MCF 10A (cell line): ENCODE measurements at regions not wholly inside any gene's neighbourhood (a gene's known extent, or its start where the extent isn't known, plus 50 kb on each side); places are given as distances from the start of the nearest gene placed in this dataset.

Experiments used
- BruUV-seq: library from RNA; stranded (reverse); fragments of 400-500 nt; replicated peaks from 2 replicates; lab custom pipeline; 2021; lab: Mats Ljungman, UMichigan
- CTCF ChIA-PET: fragments of 300-600 bp; sonication (Branson Sonifier 250); formaldehyde crosslinking; extraction: SDS; loops from one replicate; lab custom pipeline; 2021; ENCODE audit warnings: antibody characterized with exemption, inconsistent platforms; lab: Yijun Ruan, JAX
- POLR2A ChIA-PET: fragments of 300-600, 350-650 bp; sonication (Branson Sonifier 250); formaldehyde crosslinking; extraction: SDS; loops from one replicate; lab custom pipeline; 2020; ENCODE audit warnings: antibody characterized with exemption, inconsistent platforms; lab: Yijun Ruan, JAX
- DNase-seq: peaks from one replicate; pipeline ENCODE4 v3.0.0-alpha.2; 2018; ENCODE audit not compliant: unreplicated experiment
- H3K27ac Mint-ChIP-seq: one replicate; pipeline ENCODE4 v1.8.0; 2022; ENCODE audit warnings: mild to moderate bottlenecking, low read depth, mixed read lengths; ENCODE audit not compliant: unreplicated experiment
- H3K27me3 Mint-ChIP-seq: one replicate; pipeline ENCODE4 v1.8.0; 2022; ENCODE audit warnings: mixed read lengths; ENCODE audit not compliant: insufficient read depth, unreplicated experiment
- H3K36me3 Mint-ChIP-seq: one replicate; pipeline ENCODE4 v1.8.0; 2022; ENCODE audit warnings: mild to moderate bottlenecking, moderate library complexity, mixed read lengths; ENCODE audit not compliant: insufficient read depth, unreplicated experiment
- H3K4me1 Mint-ChIP-seq: one replicate; pipeline ENCODE4 v1.8.0; 2022; ENCODE audit warnings: mixed read lengths; ENCODE audit not compliant: insufficient read depth, unreplicated experiment
- H3K4me3 Mint-ChIP-seq: one replicate; pipeline ENCODE4 v1.8.0; 2022; ENCODE audit warnings: mild to moderate bottlenecking, moderate library complexity, mixed read lengths; ENCODE audit not compliant: unreplicated experiment
- H3K9me3 Mint-ChIP-seq: one replicate; pipeline ENCODE4 v1.8.0; 2022; ENCODE audit warnings: mixed read lengths; ENCODE audit not compliant: unreplicated experiment
- CTCF ChIP-seq: fragments of 200-600 bp; IDR thresholded peaks from one replicate; pipeline ENCODE4 v1.8.0; 2022; ENCODE audit warnings: antibody characterized with exemption, mild to moderate bottlenecking; ENCODE audit not compliant: unreplicated experiment
- intact Hi-C: fragments of 100-400 bp; cut with micrococcal nuclease; formaldehyde crosslinking; loops from 2 replicates; pipeline ENCODE4 v1.14.1; 2022

DNA sequence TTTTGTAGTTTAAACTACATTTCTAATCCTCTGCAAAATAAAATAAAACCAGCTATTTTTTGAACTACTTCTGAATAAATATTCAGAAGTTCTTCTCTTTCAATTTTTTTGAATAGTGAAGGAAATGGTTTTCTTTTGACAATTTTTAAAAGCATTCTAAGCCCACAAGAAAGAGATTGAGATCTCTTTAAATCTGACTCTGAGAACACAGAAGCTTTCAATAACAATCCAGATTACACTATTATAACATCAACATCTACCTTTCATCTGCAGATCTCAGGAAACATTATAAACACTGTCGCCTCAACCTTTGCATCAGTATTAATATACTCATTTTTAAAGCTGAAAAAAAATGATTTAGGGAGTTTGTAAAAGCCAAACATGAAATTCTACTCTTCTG, 247.5 kb upstream of the PREP start:
- no TSS peak for BruUV-seq
- Mint-ChIP-seq H3K36me3 (no peaks in the 10 kb centered on the region), H3K27me3 (no peaks in the 10 kb centered on the region), H3K4me1 (peaks cover 7% of the 10 kb centered on the region), H3K9me3 (no peaks in the 10 kb centered on the region), H3K4me3 (no peak overlapping the region), H3K27ac (no peak overlapping the region)
- intact Hi-C loops: no loop called here
- DNase-seq: no peak
- ChIA-PET CTCF (no interaction called here), POLR2A (interaction anchor here (1.0 kb wide), 1 partner anchor 17 kb away, joined by 3 read pairs; no protein-coding TSS in a partner anchor)
- TF ChIP-seq CTCF: no peak

DNA sequence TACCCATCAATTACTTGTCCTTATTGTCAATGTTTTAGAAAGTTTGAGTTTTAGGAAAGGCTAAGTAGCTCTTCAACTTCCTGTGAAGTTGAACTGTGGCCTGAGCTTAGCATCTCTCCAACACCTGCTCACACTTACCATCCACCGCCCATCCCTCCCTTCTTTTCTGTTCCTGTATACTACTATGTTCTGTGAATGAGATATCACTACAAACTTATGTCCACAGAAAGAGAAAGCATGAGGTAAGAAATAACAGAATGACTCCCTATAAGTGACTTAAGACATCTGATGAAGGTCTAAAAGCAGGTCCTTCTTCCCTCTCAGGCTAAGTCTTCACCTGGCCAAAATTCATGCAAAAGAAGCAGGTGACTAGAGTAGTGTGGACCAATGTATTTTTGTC, 246.3 kb upstream of the PREP start:
- H3K9me3 Mint-ChIP-seq: no peaks in the 10 kb centered on the region
- H3K4me1 Mint-ChIP-seq: peaks cover 7% of the 10 kb centered on the region
- intact Hi-C loops: no loop called here
- no TSS peak for BruUV-seq
- CTCF ChIA-PET: interaction anchor here (0.6 kb wide), 2 partner anchors 562 to 574 kb away, joined by 3 to 4 read pairs; no protein-coding TSS in a partner anchor
- no peaks in the 10 kb centered on the region for H3K36me3 Mint-ChIP-seq
- no peaks in the 10 kb centered on the region for H3K27me3 Mint-ChIP-seq
- H3K27ac Mint-ChIP-seq: no peak overlapping the region
- POLR2A ChIA-PET: interaction anchor here (0.6 kb wide), 1 partner anchor 1551 kb away, joined by 3 read pairs; no protein-coding TSS in a partner anchor
- DNase-seq: no peak
- TF ChIP-seq CTCF: no peak
- no peak overlapping the region for H3K4me3 Mint-ChIP-seq

DNA sequence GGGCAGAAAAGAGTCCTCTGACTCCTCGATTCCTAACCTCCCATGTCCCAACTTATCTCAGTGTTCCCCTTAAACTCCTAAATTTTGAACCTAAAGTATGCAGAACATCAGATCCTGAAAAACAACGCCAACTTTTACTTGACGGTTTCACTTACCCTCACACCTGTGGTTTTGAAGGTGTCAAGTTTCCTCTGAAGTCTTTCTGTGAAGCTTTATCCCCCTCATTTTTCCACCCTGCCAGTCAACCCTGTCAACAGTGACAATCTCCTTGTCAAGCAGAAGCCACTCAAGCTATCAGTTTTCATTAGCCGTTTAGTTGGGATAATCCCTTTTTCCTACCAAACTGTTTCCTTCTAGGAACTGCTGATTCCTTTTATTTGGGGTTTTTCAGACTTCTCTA, 245.4 kb upstream of the PREP start:
- DNase-seq: no peak
- Mint-ChIP-seq H3K36me3 (no peaks in the 10 kb centered on the region), H3K4me1 (peaks cover 7% of the 10 kb centered on the region), H3K27me3 (no peaks in the 10 kb centered on the region), H3K9me3 (no peaks in the 10 kb centered on the region), H3K27ac (no peak overlapping the region), H3K4me3 (no peak overlapping the region)
- ChIA-PET CTCF (no interaction called here), POLR2A (no interaction called here)
- BruUV-seq: no TSS peak
- intact Hi-C loops: no loop called here
- no peak for TF ChIP-seq CTCF

- BruUV-seq: no TSS peak
- intact Hi-C loops: no loop called here
- ChIA-PET POLR2A (no interaction called here), CTCF (interaction anchor here (0.6 to 1.1 kb wide), 3 partner anchors 9 to 153 kb away, joined by 3 to 5 read pairs (median 3); no protein-coding TSS in a partner anchor)
- peak; percentile 25 for DNase-seq
- Mint-ChIP-seq H3K4me1 (peaks cover 13% of the 10 kb centered on the region), H3K4me3 (no peak overlapping the region), H3K27me3 (no peaks in the 10 kb centered on the region), H3K9me3 (no peaks in the 10 kb centered on the region), H3K27ac (no peak overlapping the region), H3K36me3 (no peaks in the 10 kb centered on the region)
- TF ChIP-seq CTCF: no peak
Measured at GRCh38 chr6:105646391-105646867, 243.5 kb upstream of the PREP start.
